ENCODE measurements at regions not wholly inside any gene's neighbourhood (a gene's known extent, or its start where the extent isn't known, plus 50 kb on each side); places are given as distances from the start of the nearest gene placed in this dataset.

DNA sequence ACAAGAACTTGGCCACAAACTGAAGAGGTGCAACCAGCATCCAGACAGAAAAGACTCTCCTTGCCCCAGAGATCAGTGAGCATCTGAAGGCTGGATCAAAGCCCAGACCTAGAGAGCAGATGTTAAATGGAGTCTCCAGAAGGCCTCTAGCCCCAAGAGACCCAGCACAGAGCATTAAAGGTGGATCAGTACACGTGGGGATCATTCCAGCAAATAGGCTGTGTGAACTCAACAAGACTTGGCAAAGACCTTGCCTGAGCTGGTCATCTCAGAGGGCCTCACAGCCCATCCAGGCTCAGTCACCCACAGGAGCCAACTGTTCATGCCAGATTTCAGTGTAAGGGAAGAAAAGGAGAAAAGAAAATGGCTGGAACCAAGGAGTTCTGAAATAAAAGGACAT, 214.0 kb downstream of the ENC1 start:
- TF ChIP-seq, protein P1, sequence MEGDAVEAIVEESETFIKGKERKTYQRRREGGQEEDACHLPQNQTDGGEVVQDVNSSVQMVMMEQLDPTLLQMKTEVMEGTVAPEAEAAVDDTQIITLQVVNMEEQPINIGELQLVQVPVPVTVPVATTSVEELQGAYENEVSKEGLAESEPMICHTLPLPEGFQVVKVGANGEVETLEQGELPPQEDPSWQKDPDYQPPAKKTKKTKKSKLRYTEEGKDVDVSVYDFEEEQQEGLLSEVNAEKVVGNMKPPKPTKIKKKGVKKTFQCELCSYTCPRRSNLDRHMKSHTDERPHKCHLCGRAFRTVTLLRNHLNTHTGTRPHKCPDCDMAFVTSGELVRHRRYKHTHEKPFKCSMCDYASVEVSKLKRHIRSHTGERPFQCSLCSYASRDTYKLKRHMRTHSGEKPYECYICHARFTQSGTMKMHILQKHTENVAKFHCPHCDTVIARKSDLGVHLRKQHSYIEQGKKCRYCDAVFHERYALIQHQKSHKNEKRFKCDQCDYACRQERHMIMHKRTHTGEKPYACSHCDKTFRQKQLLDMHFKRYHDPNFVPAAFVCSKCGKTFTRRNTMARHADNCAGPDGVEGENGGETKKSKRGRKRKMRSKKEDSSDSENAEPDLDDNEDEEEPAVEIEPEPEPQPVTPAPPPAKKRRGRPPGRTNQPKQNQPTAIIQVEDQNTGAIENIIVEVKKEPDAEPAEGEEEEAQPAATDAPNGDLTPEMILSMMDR (conservative IDR thresholded peaks at IDR 0.05; ENCODE audit: low read depth, low read length), result no peak
- no peak for TF ChIP-seq EZH2 (IDR thresholded peaks at IDR 0.05; ENCODE audit: borderline replicate concordance, low read depth, low read length, poor library complexity, severe bottlenecking)
